ENCODE measurements at regions not wholly inside any gene's neighbourhood (a gene's known extent, or its start where the extent isn't known, plus 50 kb on each side); places are given as distances from the start of the nearest gene placed in this dataset.

DNA sequence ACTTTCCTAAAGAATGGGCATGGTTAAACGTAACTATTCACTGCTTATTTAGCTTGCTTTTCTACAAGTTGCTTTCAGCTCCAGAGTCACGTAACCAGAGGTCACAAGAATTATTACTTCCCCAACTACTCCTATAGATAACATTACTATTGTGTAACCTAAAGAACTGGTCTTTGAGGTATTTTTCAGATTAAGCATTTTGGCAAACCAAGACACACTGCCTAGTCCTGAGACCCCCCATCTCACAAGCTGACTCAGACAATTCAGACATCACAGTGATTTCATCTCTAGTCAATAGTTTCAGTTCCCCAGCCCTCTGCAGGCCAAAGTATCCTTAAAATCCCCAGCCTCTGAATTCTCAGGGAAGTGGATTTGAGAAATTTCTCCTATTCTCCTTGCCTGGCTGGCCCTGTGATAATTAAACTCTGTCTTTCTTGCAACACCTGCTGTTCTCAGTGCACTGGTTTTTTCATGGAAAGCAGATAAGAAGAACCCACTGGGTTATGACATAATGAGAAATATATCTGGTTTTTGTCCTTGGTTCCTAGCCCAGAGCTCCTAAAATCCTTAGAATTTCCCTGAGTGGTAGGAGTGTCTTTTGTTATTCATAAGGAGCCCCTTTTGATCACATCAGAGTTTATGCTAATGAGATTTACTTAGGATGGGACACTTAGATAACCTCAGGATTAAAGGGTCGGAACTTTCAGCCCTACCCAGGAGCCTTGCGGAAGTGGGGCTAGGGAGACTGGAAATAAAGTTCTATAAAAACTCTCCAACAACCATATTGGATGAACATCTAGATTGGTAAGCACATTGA lies 1310.8 kb upstream of the CHAC2 start:
- in situ Hi-C loops (cut with MboI) = no loop called here

GRCh38 chr2:52454962-52455361 lies 1312.6 kb upstream of the CHAC2 start:
- Histone ChIP-seq H4K20me1 (ENCODE audit: insufficient read depth) (no peaks in the 10 kb centered on the region), H2AFZ (no peak overlapping the region), H3K4me3 (no peak overlapping the region), H3K36me3 (ENCODE audit: low read depth) (no peaks in the 10 kb centered on the region), H3K9ac (no peak overlapping the region), H3K27ac (no peak overlapping the region), H3K9me2 (ENCODE audit: insufficient read depth) (no peaks in the 10 kb centered on the region), H3K4me1 (ENCODE audit: insufficient read depth) (no peaks in the 10 kb centered on the region), H3F3A (ENCODE audit: insufficient read depth) (no peaks in the 10 kb centered on the region), H3K27me3 (replicated peaks; ENCODE audit: insufficient read depth) (no peaks in the 10 kb centered on the region), H3K79me2 (ENCODE audit: insufficient read depth) (no peaks in the 10 kb centered on the region), H3K4me2 (ENCODE audit: unreplicated experiment) (no peak overlapping the region), H3K9me3 (ENCODE audit: low read depth) (no peaks in the 10 kb centered on the region)
- TF ChIP-seq EZH2phosphoT487 (IDR thresholded peaks at IDR 0.05; ENCODE audit: insufficient read depth, low read depth) (no peak), EZH2 (IDR thresholded peaks at IDR 0.05; ENCODE audit: insufficient read depth, poor library complexity, severe bottlenecking) (no peak)
- DNase-seq = no peak
- in situ Hi-C loops (cut with MboI) = no loop called here

More for the DNA sequence above, 1310.8 kb upstream of the CHAC2 start:
- no peaks in the 10 kb centered on the region for H3F3A ChIP-seq (ENCODE audit: insufficient read depth)
- no peaks in the 10 kb centered on the region for H3K79me2 ChIP-seq (ENCODE audit: insufficient read depth)
- H3K9me2 ChIP-seq (ENCODE audit: insufficient read depth) = no peaks in the 10 kb centered on the region
- H3K4me2 ChIP-seq (ENCODE audit: unreplicated experiment) = no peak overlapping the region
- DNase-seq = no peak
- TF ChIP-seq EZH2phosphoT487 (IDR thresholded peaks at IDR 0.05; ENCODE audit: insufficient read depth, low read depth) (no peak), EZH2 (IDR thresholded peaks at IDR 0.05; ENCODE audit: insufficient read depth, poor library complexity, severe bottlenecking) (no peak)
- 23 to 27% methylated on average over 4 of the region's 4 CpGs for whole genome bisulfite sequencing, 2 experiments (ENCODE audit: low coverage in 1 of 2, low lambda C conversion rate in 2 of 2, missing lambda C conversion rate in 2 of 2)
- H3K9ac ChIP-seq = no peak overlapping the region
- no peaks in the 10 kb centered on the region for H4K20me1 ChIP-seq (ENCODE audit: insufficient read depth)
- H3K9me3 ChIP-seq (ENCODE audit: low read depth) = no peaks in the 10 kb centered on the region
- H3K4me1 ChIP-seq (ENCODE audit: insufficient read depth) = no peaks in the 10 kb centered on the region
- no peak overlapping the region for H3K27ac ChIP-seq
- H3K27me3 ChIP-seq (replicated peaks; ENCODE audit: insufficient read depth) = no peaks in the 10 kb centered on the region
- no peak overlapping the region for H3K4me3 ChIP-seq
- no peaks in the 10 kb centered on the region for H3K36me3 ChIP-seq (ENCODE audit: low read depth)
- no peak overlapping the region for H2AFZ ChIP-seq

- Histone ChIP-seq H3K9ac (no peak overlapping the region), H4K20me1 (ENCODE audit: insufficient read depth) (no peaks in the 10 kb centered on the region), H3K4me2 (ENCODE audit: unreplicated experiment) (no peak overlapping the region), H3K4me3 (no peak overlapping the region), H3K27me3 (replicated peaks; ENCODE audit: insufficient read depth) (no peaks in the 10 kb centered on the region), H3F3A (ENCODE audit: insufficient read depth) (no peaks in the 10 kb centered on the region), H2AFZ (no peak overlapping the region), H3K27ac (no peak overlapping the region), H3K4me1 (ENCODE audit: insufficient read depth) (no peaks in the 10 kb centered on the region), H3K9me2 (ENCODE audit: insufficient read depth) (no peaks in the 10 kb centered on the region), H3K79me2 (ENCODE audit: insufficient read depth) (no peaks in the 10 kb centered on the region), H3K36me3 (ENCODE audit: low read depth) (no peaks in the 10 kb centered on the region), H3K9me3 (ENCODE audit: low read depth) (no peaks in the 10 kb centered on the region)
- in situ Hi-C loops (cut with MboI) = no loop called here
- TF ChIP-seq EZH2 (IDR thresholded peaks at IDR 0.05; ENCODE audit: insufficient read depth, poor library complexity, severe bottlenecking) (no peak), EZH2phosphoT487 (IDR thresholded peaks at IDR 0.05; ENCODE audit: insufficient read depth, low read depth) (no peak)
- WGBS, 2 experiments (ENCODE audit: low coverage in 1 of 2, low lambda C conversion rate in 2 of 2, missing lambda C conversion rate in 2 of 2) = 38 to 43% methylated on average over 4 of the region's 4 CpGs
- DNase-seq = no peak
Measured at GRCh38 chr2:52452201-52452600, 1315.4 kb upstream of the CHAC2 start.

- in situ Hi-C loops (cut with MboI) = no loop called here
- no peak for DNase-seq
- H3K4me3 ChIP-seq = no peak overlapping the region
- no peaks in the 10 kb centered on the region for H4K20me1 ChIP-seq (ENCODE audit: insufficient read depth)
- no peaks in the 10 kb centered on the region for H3K4me1 ChIP-seq (ENCODE audit: insufficient read depth)
- H3K27me3 ChIP-seq (replicated peaks; ENCODE audit: insufficient read depth) = no peaks in the 10 kb centered on the region
- no peak overlapping the region for H3K27ac ChIP-seq
- H3K4me2 ChIP-seq (ENCODE audit: unreplicated experiment) = no peak overlapping the region
- no peaks in the 10 kb centered on the region for H3F3A ChIP-seq (ENCODE audit: insufficient read depth)
- H3K36me3 ChIP-seq (ENCODE audit: low read depth) = no peaks in the 10 kb centered on the region
- H2AFZ ChIP-seq = no peak overlapping the region
- H3K9me2 ChIP-seq (ENCODE audit: insufficient read depth) = peaks cover 3% of the 10 kb centered on the region; the same call in 1 of the 2 replicates
- H3K79me2 ChIP-seq (ENCODE audit: insufficient read depth) = no peaks in the 10 kb centered on the region
- H3K9me3 ChIP-seq (ENCODE audit: low read depth) = no peaks in the 10 kb centered on the region
- no peak for TF ChIP-seq EZH2 (IDR thresholded peaks at IDR 0.05; ENCODE audit: insufficient read depth, poor library complexity, severe bottlenecking)
- no peak for TF ChIP-seq EZH2phosphoT487 (IDR thresholded peaks at IDR 0.05; ENCODE audit: insufficient read depth, low read depth)
- no peak overlapping the region for H3K9ac ChIP-seq
Measured at GRCh38 chr2:52445686-52446085, 1321.9 kb upstream of the CHAC2 start.

DNA sequence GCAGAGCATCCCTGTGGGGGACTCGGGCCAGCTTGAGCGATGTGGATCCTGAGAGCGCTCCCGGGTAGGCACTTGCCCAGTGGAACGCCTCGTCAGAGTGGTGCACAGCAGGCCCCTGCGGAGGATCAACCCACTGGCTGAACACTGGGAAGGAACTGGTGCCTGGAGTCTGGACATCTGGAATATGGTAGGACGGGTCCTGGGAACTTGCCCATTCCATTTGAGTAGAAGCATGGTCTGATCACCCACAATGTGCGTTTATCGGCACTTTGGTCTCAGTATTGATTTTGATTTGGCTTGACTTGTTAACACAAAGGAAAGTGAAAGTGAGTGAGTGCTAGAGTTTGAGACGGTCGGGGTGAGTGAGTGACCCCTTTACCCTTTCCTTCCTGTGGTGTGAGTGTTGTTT lies 1336.2 kb upstream of the CHAC2 start:
- 45 to 55% methylated on average over 12 of the region's 12 CpGs for WGBS, 2 experiments (ENCODE audit: low coverage in 1 of 2, low lambda C conversion rate in 2 of 2, missing lambda C conversion rate in 2 of 2)
- TF ChIP-seq EZH2phosphoT487 (IDR thresholded peaks at IDR 0.05; ENCODE audit: insufficient read depth, low read depth) (no peak), EZH2 (IDR thresholded peaks at IDR 0.05; ENCODE audit: insufficient read depth, poor library complexity, severe bottlenecking) (no peak)
- no peak overlapping the region for H2AFZ ChIP-seq
- H3K4me3 ChIP-seq = no peak overlapping the region
- no peaks in the 10 kb centered on the region for H3K4me1 ChIP-seq (ENCODE audit: insufficient read depth)
- no peak overlapping the region for H3K9ac ChIP-seq
- H3K27me3 ChIP-seq (replicated peaks; ENCODE audit: insufficient read depth) = no peaks in the 10 kb centered on the region
- no peaks in the 10 kb centered on the region for H4K20me1 ChIP-seq (ENCODE audit: insufficient read depth)
- H3K9me3 ChIP-seq (ENCODE audit: low read depth) = no peaks in the 10 kb centered on the region
- H3K9me2 ChIP-seq (ENCODE audit: insufficient read depth) = no peaks in the 10 kb centered on the region
- no peaks in the 10 kb centered on the region for H3F3A ChIP-seq (ENCODE audit: insufficient read depth)
- no peaks in the 10 kb centered on the region for H3K36me3 ChIP-seq (ENCODE audit: low read depth)
- H3K79me2 ChIP-seq (ENCODE audit: insufficient read depth) = no peaks in the 10 kb centered on the region
- no peak overlapping the region for H3K27ac ChIP-seq
- no peak for DNase-seq
- H3K4me2 ChIP-seq (ENCODE audit: unreplicated experiment) = no peak overlapping the region
- in situ Hi-C loops (cut with MboI) = no loop called here

Measured in GM23248 (cell line).